ENCODE measurements at regions not wholly inside any gene's neighbourhood (a gene's known extent, or its start where the extent isn't known, plus 50 kb on each side); places are given as distances from the start of the nearest gene placed in this dataset.
A peak's percentile ranks its signal among the peaks of the same experiment; 100 is the strongest.

DNA sequence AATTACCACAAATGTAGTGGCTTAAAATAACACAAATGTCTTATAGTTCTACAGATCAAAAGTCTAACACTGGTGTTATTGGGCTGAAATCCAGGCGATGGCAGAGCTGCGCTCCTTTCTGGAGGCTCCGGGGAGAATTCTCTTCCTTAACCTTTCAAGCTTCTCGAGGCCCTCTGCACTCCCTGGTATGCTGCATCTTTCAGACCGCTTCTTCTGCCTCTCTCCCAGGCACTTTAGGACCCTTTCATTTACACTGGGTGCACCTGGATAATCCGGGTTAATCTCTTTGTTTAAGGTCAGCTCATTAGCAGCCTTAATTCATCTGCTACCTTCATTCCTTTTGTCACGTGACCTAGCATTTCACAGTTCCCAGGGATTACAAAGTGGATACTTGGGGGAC is 211.3 kb upstream of the RFC3 start:
- H3K27ac Mint-ChIP-seq: no peak overlapping the region
- no peaks in the 10 kb centered on the region for H3K36me3 Mint-ChIP-seq (ENCODE audit: low read depth)
- H3K4me1 Mint-ChIP-seq (ENCODE audit: low read depth): peaks cover 15% of the 10 kb centered on the region
- H3K27me3 Mint-ChIP-seq: peaks cover 5% of the 10 kb centered on the region
- peaks cover 4% of the 10 kb centered on the region for H3K9me3 Mint-ChIP-seq
- no peak overlapping the region for H3K4me3 Mint-ChIP-seq

DNA sequence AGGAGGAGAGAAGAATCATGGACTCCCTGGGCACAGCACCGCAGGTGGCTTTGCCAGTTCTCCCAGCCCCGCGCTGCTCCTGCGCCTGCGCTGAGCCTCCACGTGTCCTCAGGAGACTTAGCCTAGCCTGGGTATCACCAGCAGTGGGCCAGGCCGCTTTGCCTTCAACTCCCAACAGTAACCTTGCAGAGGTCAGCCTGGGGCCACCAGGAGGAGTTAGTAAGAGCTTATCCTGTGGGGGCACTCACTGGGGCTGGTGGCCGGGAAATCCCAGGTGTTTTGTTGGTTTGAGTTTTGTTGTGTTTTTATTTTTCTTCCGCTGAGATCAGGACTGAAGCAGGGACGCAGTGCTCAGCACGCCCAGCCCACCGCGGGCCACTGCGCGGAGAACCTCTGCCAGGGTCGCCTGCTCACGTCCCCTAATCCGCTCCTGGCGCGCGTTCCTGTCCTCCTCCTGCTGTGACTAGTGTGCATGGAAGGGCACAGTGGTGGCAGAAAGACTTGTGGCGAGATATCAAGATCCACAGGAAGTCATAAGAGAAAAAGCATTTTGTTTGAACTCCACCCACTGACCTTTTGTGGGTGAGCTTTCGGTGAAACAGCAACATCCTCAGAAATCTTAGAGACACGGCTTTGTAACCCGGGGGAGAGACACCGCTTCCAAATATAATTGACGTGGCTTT is 207.4 kb upstream of the RFC3 start:
- H3K36me3 Mint-ChIP-seq (ENCODE audit: low read depth): no peaks in the 10 kb centered on the region
- peak overlapping the region; percentile 83 for H3K27ac Mint-ChIP-seq
- H3K9me3 Mint-ChIP-seq: no peaks in the 10 kb centered on the region
- H3K27me3 Mint-ChIP-seq: no peaks in the 10 kb centered on the region
- H3K4me3 Mint-ChIP-seq: peak overlapping the region; percentile 69
- peaks cover 35% of the 10 kb centered on the region for H3K4me1 Mint-ChIP-seq (ENCODE audit: low read depth)

DNA sequence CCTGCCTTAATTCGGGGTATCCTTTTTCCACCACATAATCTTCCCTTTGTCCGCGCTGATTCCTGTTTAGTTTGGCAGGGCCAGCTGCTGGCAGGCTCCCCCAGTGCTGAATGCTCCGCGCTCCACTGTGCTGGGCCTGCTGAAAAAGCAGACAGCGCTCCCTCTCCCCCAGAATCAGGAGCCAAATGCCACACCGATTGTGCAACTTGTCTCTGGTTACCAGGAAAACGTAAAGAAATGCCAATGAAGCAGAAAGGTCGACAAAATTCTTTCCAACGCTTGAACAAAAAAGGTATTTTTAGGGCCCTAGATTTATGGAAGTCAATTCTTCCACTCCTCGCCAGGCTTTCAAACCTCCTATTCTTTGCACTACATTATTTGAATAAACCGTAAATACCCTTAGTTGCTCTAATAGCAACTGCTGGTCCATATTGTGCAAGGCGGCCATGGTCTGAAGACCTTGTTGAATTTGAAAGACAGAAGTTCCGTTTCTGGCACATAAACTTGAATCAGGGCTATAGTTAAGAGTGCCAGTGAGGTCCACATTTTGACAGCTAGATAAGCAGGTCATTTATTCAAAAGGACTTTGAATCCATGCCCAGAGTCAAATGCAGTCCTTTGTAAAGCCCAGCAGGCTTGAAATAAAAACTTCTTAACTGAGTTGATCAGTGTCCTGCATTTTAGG is 206.7 kb upstream of the RFC3 start:
- Mint-ChIP-seq H3K27me3 (peaks cover 4% of the 10 kb centered on the region), H3K4me1 (ENCODE audit: low read depth) (peaks cover 35% of the 10 kb centered on the region), H3K27ac (peak overlapping the region; percentile 83), H3K4me3 (peak overlapping the region; percentile 69), H3K9me3 (no peaks in the 10 kb centered on the region), H3K36me3 (ENCODE audit: low read depth) (no peaks in the 10 kb centered on the region)

DNA sequence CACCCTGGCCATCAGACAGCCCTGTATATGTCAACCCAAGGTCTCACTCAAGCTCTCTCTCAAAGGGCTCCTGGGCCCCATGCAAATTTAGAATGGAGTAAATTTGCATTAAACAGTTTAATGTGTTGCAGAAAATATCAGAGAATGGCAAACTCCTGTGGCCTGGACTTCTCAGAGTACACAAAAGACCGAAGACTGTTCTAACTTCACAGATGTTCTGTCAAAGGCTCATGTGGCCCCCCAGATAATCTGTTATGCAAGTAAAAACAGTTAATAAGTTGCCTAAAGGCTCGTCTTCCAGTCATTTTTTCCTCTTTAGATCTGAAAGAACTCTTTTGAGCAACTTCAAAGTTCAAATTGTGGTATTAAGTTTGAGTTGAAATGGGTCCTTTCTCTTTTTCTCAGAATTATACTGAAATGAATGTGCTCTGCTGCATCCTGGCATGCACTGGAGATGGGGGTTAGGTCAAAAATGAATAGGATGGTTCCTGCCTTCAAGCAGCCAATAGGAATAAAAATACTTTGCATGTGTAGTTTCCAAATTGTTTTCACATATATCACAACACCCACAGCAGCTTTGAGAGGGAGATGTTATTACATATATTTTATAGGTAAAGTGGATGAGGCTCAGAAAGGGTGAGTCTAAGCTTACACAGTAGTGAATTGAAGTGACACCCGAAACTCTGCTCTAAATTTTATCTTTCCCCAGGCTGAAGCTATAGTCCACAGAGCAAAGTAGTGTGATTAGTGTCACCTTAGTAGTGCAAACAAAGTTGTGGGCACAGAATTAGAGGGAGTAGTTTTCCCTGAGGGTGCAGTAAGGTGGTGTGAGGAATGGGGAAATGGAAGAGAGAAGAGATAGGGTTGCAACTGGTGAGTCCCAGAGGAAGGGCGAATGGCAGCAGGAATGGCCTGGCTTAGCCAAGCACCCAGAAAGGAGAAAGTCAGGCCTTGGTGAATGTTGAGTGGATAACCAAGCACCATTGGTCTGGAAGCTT is 205.0 kb upstream of the RFC3 start:
- Mint-ChIP-seq H3K36me3 (ENCODE audit: low read depth) (no peaks in the 10 kb centered on the region), H3K27ac (peak overlapping the region; percentile 65), H3K27me3 (peaks cover 10% of the 10 kb centered on the region), H3K4me3 (peak overlapping the region; percentile 8), H3K9me3 (no peaks in the 10 kb centered on the region), H3K4me1 (ENCODE audit: low read depth) (peaks cover 35% of the 10 kb centered on the region)

DNA sequence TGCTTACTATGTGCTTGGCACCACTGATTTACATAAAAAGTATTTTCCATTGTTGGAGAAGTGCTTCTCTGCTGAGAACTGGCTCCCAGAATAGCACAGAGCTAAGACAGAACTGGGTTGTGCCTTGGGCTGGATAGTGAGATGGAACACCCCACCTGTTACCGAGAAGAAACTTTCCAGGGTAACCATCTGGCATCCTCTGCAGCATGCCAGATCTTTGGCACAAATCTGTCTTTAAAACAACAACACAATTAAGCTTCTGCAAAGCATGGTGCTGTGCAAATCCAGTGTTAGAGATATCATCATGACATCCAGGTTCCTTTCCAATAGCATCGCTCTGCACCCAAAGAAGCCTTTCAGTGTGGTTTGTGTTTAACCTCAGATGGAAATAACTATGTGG is 202.5 kb upstream of the RFC3 start:
- Mint-ChIP-seq H3K36me3 (ENCODE audit: low read depth) (no peaks in the 10 kb centered on the region), H3K9me3 (no peaks in the 10 kb centered on the region), H3K27ac (no peak overlapping the region), H3K4me3 (no peak overlapping the region), H3K4me1 (ENCODE audit: low read depth) (peaks cover 33% of the 10 kb centered on the region), H3K27me3 (peaks cover 15% of the 10 kb centered on the region)

DNA sequence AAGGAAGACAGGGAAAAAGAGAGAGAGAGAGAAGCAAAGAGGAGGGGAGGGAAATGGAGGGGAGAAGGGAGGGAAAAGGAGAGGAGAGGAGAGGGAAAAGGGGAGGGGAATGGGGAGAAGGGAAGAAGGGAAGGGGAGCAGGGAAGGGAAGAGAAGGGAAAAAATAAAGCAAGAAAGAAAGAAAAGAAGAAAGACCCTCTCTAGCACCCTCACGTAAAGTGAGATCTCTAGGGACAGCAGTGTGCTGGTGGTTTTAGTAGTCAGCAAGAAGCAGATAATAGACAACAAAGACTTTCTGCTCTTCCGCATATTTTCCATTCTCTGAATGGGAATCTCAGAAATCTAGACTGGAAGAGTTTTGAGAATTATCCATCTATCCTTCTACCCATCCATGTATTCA is 201.8 kb upstream of the RFC3 start:
- peaks cover 26% of the 10 kb centered on the region for H3K4me1 Mint-ChIP-seq (ENCODE audit: low read depth)
- no peaks in the 10 kb centered on the region for H3K36me3 Mint-ChIP-seq (ENCODE audit: low read depth)
- no peak overlapping the region for H3K27ac Mint-ChIP-seq
- H3K9me3 Mint-ChIP-seq: no peaks in the 10 kb centered on the region
- H3K27me3 Mint-ChIP-seq: peaks cover 15% of the 10 kb centered on the region
- no peak overlapping the region for H3K4me3 Mint-ChIP-seq

DNA sequence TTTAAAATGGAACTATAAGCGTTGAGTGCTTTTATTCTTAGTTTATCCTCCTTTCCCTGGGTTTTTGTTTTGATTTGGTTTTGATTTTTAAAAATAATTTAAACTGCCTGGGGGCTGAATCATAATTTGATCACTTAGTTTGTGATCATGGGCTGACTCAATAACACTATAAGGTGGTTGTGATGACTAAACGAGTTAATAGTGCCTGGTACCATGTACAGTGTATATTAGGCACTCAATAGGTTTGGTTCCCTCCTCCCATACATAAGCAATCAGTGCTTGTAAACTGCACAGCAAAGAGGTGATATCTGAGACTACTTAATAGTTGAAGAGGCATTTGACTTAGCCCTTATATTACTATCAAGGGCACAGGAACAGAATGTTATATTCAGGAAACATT is 200.9 kb upstream of the RFC3 start:
- H3K27me3 Mint-ChIP-seq: peaks cover 15% of the 10 kb centered on the region
- H3K36me3 Mint-ChIP-seq (ENCODE audit: low read depth): no peaks in the 10 kb centered on the region
- no peak overlapping the region for H3K4me3 Mint-ChIP-seq
- H3K9me3 Mint-ChIP-seq: no peaks in the 10 kb centered on the region
- H3K4me1 Mint-ChIP-seq (ENCODE audit: low read depth): peaks cover 17% of the 10 kb centered on the region
- H3K27ac Mint-ChIP-seq: no peak overlapping the region

DNA sequence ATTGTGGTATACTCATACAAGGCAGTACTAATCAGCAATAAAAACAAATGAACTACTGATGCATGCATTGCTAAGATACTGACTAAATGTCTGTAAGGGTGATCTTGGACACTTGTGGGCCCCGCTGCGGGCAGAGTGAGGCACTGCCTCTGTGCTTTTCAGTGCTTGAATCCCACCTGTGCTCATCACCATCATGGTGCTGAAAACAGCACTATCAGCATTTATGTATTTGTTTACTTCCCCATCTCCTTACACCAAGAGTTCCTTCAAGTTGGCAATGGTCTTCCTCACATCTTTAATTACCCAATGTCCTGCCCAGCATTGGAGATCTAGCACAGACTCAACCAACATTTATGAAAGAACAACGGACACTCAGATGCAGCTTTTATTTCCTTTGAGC is 193.7 kb upstream of the RFC3 start:
- no peaks in the 10 kb centered on the region for H3K36me3 Mint-ChIP-seq (ENCODE audit: low read depth)

DNA sequence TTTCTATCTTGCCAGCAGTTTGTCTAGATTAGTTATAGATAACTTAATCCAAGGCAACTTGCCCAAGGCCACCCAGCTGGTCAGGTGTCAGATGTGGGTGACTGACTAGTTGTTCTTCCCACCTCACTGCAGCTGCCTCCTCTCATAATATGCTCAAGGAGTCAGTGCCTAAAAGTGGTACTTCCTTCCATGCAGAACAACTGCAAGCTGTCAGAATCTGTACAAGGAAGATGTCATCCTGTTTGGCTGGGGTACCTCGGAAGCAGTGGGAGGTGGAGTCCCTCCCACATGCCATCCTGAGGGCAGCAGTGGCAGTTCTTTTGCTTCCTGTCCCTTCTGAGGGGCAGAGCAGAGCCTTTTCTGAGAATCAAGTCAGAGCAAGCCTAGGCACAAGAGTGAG is 193.2 kb upstream of the RFC3 start:
- H3K4me1 Mint-ChIP-seq (ENCODE audit: low read depth): peaks cover 10% of the 10 kb centered on the region
- no peaks in the 10 kb centered on the region for H3K36me3 Mint-ChIP-seq (ENCODE audit: low read depth)
- H3K27me3 Mint-ChIP-seq: peaks cover 4% of the 10 kb centered on the region
- no peaks in the 10 kb centered on the region for H3K9me3 Mint-ChIP-seq
- H3K4me3 Mint-ChIP-seq: no peak overlapping the region
- no peak overlapping the region for H3K27ac Mint-ChIP-seq

More for the DNA sequence above, 193.7 kb upstream of the RFC3 start:
- no peaks in the 10 kb centered on the region for H3K9me3 Mint-ChIP-seq
- H3K4me3 Mint-ChIP-seq: no peak overlapping the region
- peaks cover 10% of the 10 kb centered on the region for H3K4me1 Mint-ChIP-seq (ENCODE audit: low read depth)
- H3K27ac Mint-ChIP-seq: no peak overlapping the region
- H3K27me3 Mint-ChIP-seq: peaks cover 4% of the 10 kb centered on the region

DNA sequence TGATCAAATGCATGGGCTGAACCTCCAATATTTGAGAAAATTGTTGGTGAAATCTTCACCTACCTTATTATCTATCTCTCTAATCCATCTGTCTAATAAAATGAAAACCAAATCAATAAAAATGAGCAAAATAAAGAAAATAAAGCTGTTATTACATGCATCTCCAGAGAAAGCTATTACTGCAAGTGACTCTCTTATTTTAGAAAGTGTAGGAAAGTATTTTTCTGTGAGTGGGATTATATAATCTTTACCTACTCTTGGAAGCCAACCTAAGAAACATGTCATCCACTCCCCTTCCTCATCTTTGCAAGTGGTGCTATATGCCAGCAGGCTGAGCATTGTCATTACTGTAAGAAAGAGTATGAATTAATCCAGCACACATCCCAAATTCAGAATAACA is 191.5 kb upstream of the RFC3 start:
- Mint-ChIP-seq H3K36me3 (ENCODE audit: low read depth) (no peaks in the 10 kb centered on the region), H3K4me3 (no peak overlapping the region), H3K27me3 (peaks cover 12% of the 10 kb centered on the region), H3K27ac (no peak overlapping the region), H3K4me1 (ENCODE audit: low read depth) (peaks cover 10% of the 10 kb centered on the region), H3K9me3 (no peaks in the 10 kb centered on the region)

DNA sequence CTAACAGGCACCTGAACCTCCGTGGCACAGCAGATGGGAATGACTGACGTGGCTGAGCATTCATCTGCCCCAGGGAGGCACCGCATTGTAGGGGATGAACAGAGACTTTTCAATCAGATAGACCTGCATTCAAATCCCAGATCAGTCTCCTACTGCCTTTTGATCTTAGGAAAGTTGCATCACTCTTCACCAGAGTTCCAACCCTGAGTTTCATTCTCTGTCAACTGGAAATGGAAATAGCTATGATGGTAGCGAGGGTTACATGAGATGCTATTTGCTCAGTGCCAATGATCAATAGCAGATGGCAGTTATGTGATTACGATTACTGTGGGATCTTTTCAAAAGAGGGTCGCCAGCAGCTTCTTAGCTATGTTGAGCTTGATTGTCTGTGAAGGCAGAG is 189.3 kb upstream of the RFC3 start:
- Mint-ChIP-seq H3K4me1 (ENCODE audit: low read depth) (peaks cover 10% of the 10 kb centered on the region), H3K36me3 (ENCODE audit: low read depth) (no peaks in the 10 kb centered on the region), H3K9me3 (no peaks in the 10 kb centered on the region), H3K4me3 (no peak overlapping the region), H3K27me3 (peaks cover 16% of the 10 kb centered on the region), H3K27ac (no peak overlapping the region)

DNA sequence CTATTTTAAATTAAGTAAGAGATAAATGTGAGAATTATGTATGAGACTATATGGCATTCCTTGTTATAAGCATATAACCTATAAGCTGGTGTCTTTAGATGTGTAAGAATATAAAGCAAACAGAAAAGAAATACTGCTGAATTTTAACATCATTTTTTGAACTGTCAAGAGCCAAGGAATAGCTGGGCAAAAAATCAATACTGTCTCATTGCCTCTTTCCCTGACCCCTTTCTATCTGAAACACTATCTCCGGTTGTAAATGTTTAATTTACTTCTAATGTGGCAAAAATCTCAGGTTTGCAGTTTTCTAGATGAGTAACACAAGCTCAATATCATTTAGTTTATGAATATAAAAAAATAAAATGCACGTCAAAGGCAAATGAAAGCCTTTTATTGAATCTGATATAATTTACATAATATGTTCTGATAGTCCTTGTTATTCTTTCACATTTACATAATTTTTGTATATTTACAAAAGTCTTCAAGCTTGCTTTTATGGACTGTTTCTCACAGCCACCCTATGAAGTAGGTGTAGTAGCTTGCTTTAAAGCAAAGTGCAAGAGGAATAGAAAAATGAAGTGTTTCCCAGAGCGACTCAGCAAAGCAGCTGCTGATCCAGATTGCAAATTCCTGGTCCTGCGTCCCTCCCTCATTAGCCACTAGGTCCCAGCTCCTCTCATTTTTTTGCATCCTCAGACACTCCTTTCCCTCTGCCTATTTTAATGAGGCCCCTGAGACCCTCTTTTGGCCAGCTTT is 188.2 kb upstream of the RFC3 start:
- Mint-ChIP-seq H3K36me3 (ENCODE audit: low read depth) (no peaks in the 10 kb centered on the region), H3K27ac (no peak overlapping the region), H3K27me3 (peaks cover 23% of the 10 kb centered on the region), H3K4me3 (no peak overlapping the region), H3K9me3 (no peaks in the 10 kb centered on the region), H3K4me1 (ENCODE audit: low read depth) (peaks cover 6% of the 10 kb centered on the region)

DNA sequence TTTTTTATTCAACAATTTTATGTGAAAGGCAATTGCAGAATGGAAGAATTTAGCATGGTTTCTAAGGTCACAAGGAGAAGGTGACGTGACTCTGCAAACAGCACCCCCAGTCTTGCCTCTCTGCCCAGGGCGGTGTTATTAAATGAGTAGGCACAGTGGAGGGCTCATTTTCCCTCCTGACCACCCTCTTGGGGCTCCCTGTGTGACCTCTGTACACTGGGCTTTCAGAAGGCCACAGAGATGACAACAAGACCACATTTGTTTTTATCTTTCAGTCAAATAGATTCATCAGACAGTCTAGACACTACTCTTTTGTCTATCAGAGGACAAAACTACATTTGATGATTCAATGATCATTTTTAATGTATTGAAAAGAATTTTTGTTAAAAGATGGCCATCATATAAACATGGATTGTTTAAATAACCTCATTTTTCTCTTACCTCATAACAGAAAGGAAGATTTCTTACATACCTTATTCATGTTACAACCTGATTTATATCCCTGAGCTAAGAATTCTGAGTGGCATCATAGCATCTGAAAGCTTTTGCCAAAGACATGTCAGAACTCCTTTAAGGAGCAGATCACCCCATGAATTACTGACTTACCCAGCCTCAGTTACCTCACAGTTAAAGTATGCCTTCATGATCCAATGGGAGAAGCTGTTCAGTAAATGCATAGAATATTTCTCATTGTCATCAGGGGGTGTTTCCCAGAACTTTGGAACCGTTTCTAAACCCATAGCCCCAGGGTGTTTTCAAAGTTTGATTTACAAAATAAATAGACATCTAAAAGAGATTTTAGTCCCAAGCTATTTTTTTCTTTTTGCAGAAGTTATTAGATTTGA is 184.0 kb upstream of the RFC3 start:
- Mint-ChIP-seq H3K27ac (no peak overlapping the region), H3K4me3 (no peak overlapping the region), H3K27me3 (peaks cover 24% of the 10 kb centered on the region)

DNA sequence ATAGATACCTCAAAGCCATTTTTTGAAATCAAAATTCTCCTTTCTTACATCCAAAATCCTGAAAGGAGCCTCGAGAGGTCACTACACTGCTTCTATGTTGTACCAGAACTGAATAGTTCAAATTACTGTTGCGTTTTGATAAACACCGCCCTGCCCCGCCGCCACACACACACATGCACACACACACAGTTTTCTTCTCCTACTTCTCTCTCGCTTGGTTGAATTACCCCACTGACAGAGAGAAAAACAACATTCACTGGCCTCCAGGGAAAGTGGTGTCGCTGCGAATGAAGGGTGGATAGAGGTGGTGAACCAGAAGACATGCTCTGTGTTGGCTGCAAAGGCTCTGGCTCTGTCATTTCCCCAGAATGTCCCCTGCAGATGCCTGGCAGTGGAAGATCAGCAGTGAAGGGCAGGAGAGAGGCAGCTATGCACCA is 183.4 kb upstream of the RFC3 start:
- no peak overlapping the region for H3K4me3 Mint-ChIP-seq
- no peaks in the 10 kb centered on the region for H3K36me3 Mint-ChIP-seq (ENCODE audit: low read depth)
- no peak overlapping the region for H3K27ac Mint-ChIP-seq
- no peaks in the 10 kb centered on the region for H3K9me3 Mint-ChIP-seq
- peaks cover 22% of the 10 kb centered on the region for H3K4me1 Mint-ChIP-seq (ENCODE audit: low read depth)
- peaks cover 24% of the 10 kb centered on the region for H3K27me3 Mint-ChIP-seq

More for the DNA sequence above, 184.0 kb upstream of the RFC3 start:
- no peaks in the 10 kb centered on the region for H3K9me3 Mint-ChIP-seq
- H3K4me1 Mint-ChIP-seq (ENCODE audit: low read depth): peaks cover 15% of the 10 kb centered on the region
- H3K36me3 Mint-ChIP-seq (ENCODE audit: low read depth): no peaks in the 10 kb centered on the region

Measured in stimulated activated naive CD8-positive, alpha-beta T cell treated with anti-CD3 and anti-CD28 coated beads, Interleukin-15, Interleukin-2, amounts not matched to agents 100 ng/mL and 50 ng/mL, for 24 hours (primary cell).